ENCODE measurements at regions not wholly inside any gene's neighbourhood (a gene's known extent, or its start where the extent isn't known, plus 50 kb on each side); places are given as distances from the start of the nearest gene placed in this dataset.

DNA sequence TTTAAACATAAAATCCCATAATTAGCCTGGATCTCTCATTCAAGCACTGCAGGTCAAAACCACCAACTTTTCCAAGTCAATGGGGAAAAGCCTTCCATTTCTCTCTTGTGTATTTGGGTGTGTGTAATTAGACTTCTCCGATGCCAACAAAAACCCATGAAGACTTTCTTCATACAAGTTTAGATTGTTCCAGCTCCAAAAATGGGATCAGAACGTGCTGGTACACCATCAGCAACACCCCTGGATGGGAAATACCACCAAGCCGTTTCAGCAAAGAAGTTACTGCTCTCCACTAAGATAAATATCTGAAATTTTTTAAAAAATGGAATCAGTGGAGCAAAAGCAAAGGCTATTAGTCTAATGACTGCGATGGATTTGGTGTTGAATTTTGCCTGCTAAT is 837.3 kb upstream of the SOX9 start:
- no peaks in the 10 kb centered on the region for H3K9me3 ChIP-seq (ENCODE audit: low read length)
- H2AFZ ChIP-seq (ENCODE audit: low read length), result no peak overlapping the region; the same call in 1 of the 2 replicates
- POLR2A ChIA-PET (ENCODE audit: unreplicated experiment), result no interaction called here
- intact Hi-C loops (cut with micrococcal nuclease), result no loop called here
- no TSS peak for BruUV-seq (replicated peaks)
- no peaks in the 10 kb centered on the region; the same call in 1 of the 2 replicates for H3K9me2 ChIP-seq (replicated peaks; ENCODE audit: low read length)
- CTCF ChIA-PET, result no interaction called here
- no peaks in the 10 kb centered on the region for H3F3A ChIP-seq (ENCODE audit: low read length, unreplicated experiment)
- no peak overlapping the region for H3K4me3 ChIP-seq (ENCODE audit: low read length)
- H3K36me3 ChIP-seq (ENCODE audit: low read depth, low read length), result no peaks in the 10 kb centered on the region
- H3K4me1 ChIP-seq (ENCODE audit: insufficient read depth, low read length), result no peaks in the 10 kb centered on the region
- DNase-seq (no peak), ATAC-seq (no peak)
- no peaks in the 10 kb centered on the region for H3K27me3 ChIP-seq (ENCODE audit: low read length)
- no peaks in the 10 kb centered on the region for H4K20me1 ChIP-seq (ENCODE audit: low read length)
- no peaks in the 10 kb centered on the region for H3K79me2 ChIP-seq (ENCODE audit: low read length)
- no peak overlapping the region for H3K27ac ChIP-seq (ENCODE audit: low read length)
- H3K9ac ChIP-seq (ENCODE audit: low read length), result no peak overlapping the region
- no peak overlapping the region for H3K4me2 ChIP-seq (ENCODE audit: low read length)
- TF ChIP-seq EZH2 (IDR thresholded peaks at IDR 0.05; ENCODE audit: low read length, unreplicated experiment) (no peak), EZH2phosphoT487 (IDR thresholded peaks at IDR 0.05; ENCODE audit: borderline replicate concordance, low read length) (no peak), CTCF (conservative IDR thresholded peaks at IDR 0.05; ENCODE audit: low read depth, low read length) (no peak)

DNA sequence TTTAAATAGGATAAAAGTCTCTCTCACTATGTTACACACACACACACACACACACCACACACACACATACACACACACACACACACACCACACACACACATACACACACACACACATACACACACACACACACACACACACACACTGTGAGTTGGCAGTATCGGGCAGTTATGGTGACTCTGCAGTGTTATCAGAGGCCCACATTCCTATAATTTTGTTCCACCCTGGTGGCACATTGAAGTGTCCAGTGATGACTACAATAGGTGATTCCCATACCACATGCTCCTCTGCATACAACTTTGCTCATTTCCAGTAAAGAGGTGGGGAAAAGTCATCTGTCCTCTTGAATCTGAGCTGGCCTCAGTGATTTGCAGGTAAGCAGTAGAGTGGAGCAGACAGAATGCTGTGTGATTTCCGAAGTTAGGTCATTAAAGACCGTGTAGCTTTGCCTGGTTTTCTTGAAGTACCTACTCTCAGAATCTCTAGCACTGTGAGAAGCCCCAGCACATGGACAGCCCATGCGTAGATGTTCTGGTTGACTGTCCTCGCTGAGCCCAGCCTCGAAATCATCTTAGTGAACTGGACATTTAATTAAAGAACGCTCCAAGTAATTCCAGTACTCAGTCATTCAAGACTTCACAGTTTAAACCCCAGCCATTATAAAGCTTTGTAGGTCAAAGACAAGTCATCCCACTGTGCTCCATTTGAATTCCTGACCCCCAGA is 836.6 kb upstream of the SOX9 start:
- Histone ChIP-seq H3K4me3 (ENCODE audit: low read length) (no peak overlapping the region), H2AFZ (ENCODE audit: low read length) (peak overlapping the region; percentile 13; the same call in 1 of the 2 replicates), H3F3A (ENCODE audit: low read length, unreplicated experiment) (no peaks in the 10 kb centered on the region), H3K4me2 (ENCODE audit: low read length) (no peak overlapping the region), H3K9me2 (replicated peaks; ENCODE audit: low read length) (no peaks in the 10 kb centered on the region; the same call in 1 of the 2 replicates), H4K20me1 (ENCODE audit: low read length) (no peaks in the 10 kb centered on the region), H3K27ac (ENCODE audit: low read length) (no peak overlapping the region), H3K4me1 (ENCODE audit: insufficient read depth, low read length) (no peaks in the 10 kb centered on the region), H3K9me3 (ENCODE audit: low read length) (no peaks in the 10 kb centered on the region), H3K36me3 (ENCODE audit: low read depth, low read length) (no peaks in the 10 kb centered on the region), H3K79me2 (ENCODE audit: low read length) (no peaks in the 10 kb centered on the region), H3K27me3 (ENCODE audit: low read length) (no peaks in the 10 kb centered on the region), H3K9ac (ENCODE audit: low read length) (no peak overlapping the region)
- no TSS peak for BruUV-seq (replicated peaks)
- intact Hi-C loops (cut with micrococcal nuclease), result no loop called here
- CTCF ChIA-PET, result no interaction called here
- TF ChIP-seq CTCF (conservative IDR thresholded peaks at IDR 0.05; ENCODE audit: low read depth, low read length) (no peak), EZH2 (IDR thresholded peaks at IDR 0.05; ENCODE audit: low read length, unreplicated experiment) (no peak), EZH2phosphoT487 (IDR thresholded peaks at IDR 0.05; ENCODE audit: borderline replicate concordance, low read length) (no peak)
- no peak for ATAC-seq
- no peak for DNase-seq
- POLR2A ChIA-PET (ENCODE audit: unreplicated experiment), result no interaction called here

GRCh38 chr17:71286625-71287024 is 834.2 kb upstream of the SOX9 start:
- Histone ChIP-seq H4K20me1 (ENCODE audit: low read length) (no peaks in the 10 kb centered on the region), H3K27me3 (ENCODE audit: low read length) (no peaks in the 10 kb centered on the region), H3K4me1 (ENCODE audit: insufficient read depth, low read length) (no peaks in the 10 kb centered on the region), H2AFZ (ENCODE audit: low read length) (no peak overlapping the region), H3K79me2 (ENCODE audit: low read length) (no peaks in the 10 kb centered on the region), H3K4me2 (ENCODE audit: low read length) (no peak overlapping the region), H3K9me3 (ENCODE audit: low read length) (no peaks in the 10 kb centered on the region), H3F3A (ENCODE audit: low read length, unreplicated experiment) (no peaks in the 10 kb centered on the region), H3K9me2 (replicated peaks; ENCODE audit: low read length) (no peaks in the 10 kb centered on the region; the same call in 1 of the 2 replicates), H3K9ac (ENCODE audit: low read length) (no peak overlapping the region), H3K36me3 (ENCODE audit: low read depth, low read length) (no peaks in the 10 kb centered on the region), H3K4me3 (ENCODE audit: low read length) (no peak overlapping the region), H3K27ac (ENCODE audit: low read length) (no peak overlapping the region)
- CTCF ChIA-PET, result no interaction called here
- ATAC-seq, result no peak
- BruUV-seq (replicated peaks), result no TSS peak
- DNase-seq, result no peak
- POLR2A ChIA-PET (ENCODE audit: unreplicated experiment), result no interaction called here
- intact Hi-C loops (cut with micrococcal nuclease), result no loop called here
- TF ChIP-seq EZH2 (IDR thresholded peaks at IDR 0.05; ENCODE audit: low read length, unreplicated experiment) (no peak), CTCF (conservative IDR thresholded peaks at IDR 0.05; ENCODE audit: low read depth, low read length) (no peak), EZH2phosphoT487 (IDR thresholded peaks at IDR 0.05; ENCODE audit: borderline replicate concordance, low read length) (no peak)
